Activated CD8-positive, alpha-beta T cell treated with anti-CD3 and anti-CD28 coated beads, Interleukin-2, amount 10 ng/mL, durations not matched to agents 7 days and 5 days (primary cell): ENCODE measurements at regions not wholly inside any gene's neighbourhood (a gene's known extent, or its start where the extent isn't known, plus 50 kb on each side); places are given as distances from the start of the nearest gene placed in this dataset.

Source experiments
- ATAC-seq: fragments of 150-1000 bp; cut with Tn5 transposase; one replicate; pipeline ENCODE4 v1.10.0; 2021; ENCODE audit warnings: moderate library complexity
- CTCF ChIA-PET: fragments of 350-600 bp; sonication (Branson Sonifier 250); formaldehyde crosslinking; loops from one replicate; lab custom pipeline; 2021; ENCODE audit warnings: antibody characterized with exemption; lab: Charles Lee
- POLR2A ChIA-PET: fragments of 350-600 bp; sonication (Branson Sonifier 250); formaldehyde crosslinking; loops from one replicate; lab custom pipeline; 2021; ENCODE audit warnings: antibody characterized with exemption; lab: Charles Lee
- DNase-seq: peaks from one replicate; pipeline ENCODE4 v3.0.0-alpha.2; 2020
- H3K27ac Mint-ChIP-seq: one replicate; pipeline ENCODE4 v1.8.0; 2021; ENCODE audit warnings: mild to moderate bottlenecking, mixed read lengths
- H3K27me3 Mint-ChIP-seq: one replicate; pipeline ENCODE4 v1.8.0; 2021; ENCODE audit warnings: low read depth, mixed read lengths
- H3K36me3 Mint-ChIP-seq: one replicate; pipeline ENCODE4 v1.8.0; 2021; ENCODE audit warnings: low read depth, mixed read lengths
- H3K4me1 Mint-ChIP-seq: one replicate; pipeline ENCODE4 v1.8.0; 2021; ENCODE audit warnings: low read depth, mixed read lengths
- H3K4me3 Mint-ChIP-seq: one replicate; pipeline ENCODE4 v1.8.0; 2021; ENCODE audit warnings: mild to moderate bottlenecking, mixed read lengths
- H3K9me3 Mint-ChIP-seq: one replicate; pipeline ENCODE4 v1.8.0; 2022; ENCODE audit warnings: mixed read lengths; ENCODE audit not compliant: insufficient read depth

- no peaks in the 10 kb centered on the region for H3K4me1 Mint-ChIP-seq
- ATAC-seq (no peak), DNase-seq (no peak)
- peaks cover 13% of the 10 kb centered on the region for H3K9me3 Mint-ChIP-seq
- no peaks in the 10 kb centered on the region for H3K27me3 Mint-ChIP-seq
- POLR2A ChIA-PET: no interaction called here
- CTCF ChIA-PET: no interaction called here
- H3K4me3 Mint-ChIP-seq: no peak overlapping the region
- H3K36me3 Mint-ChIP-seq: no peaks in the 10 kb centered on the region
- H3K27ac Mint-ChIP-seq: no peak overlapping the region
Observed at GRCh38 chr7:46525876-46526275, 604.8 kb upstream of the IGFBP3 start.

- peaks cover 11% of the 10 kb centered on the region for H3K9me3 Mint-ChIP-seq
- POLR2A ChIA-PET: no interaction called here
Observed at GRCh38 chr7:46524350-46524749, 603.3 kb upstream of the IGFBP3 start.

GRCh38 chr7:46522354-46522906 is 601.4 kb upstream of the IGFBP3 start:
- POLR2A ChIA-PET: no interaction called here
- H3K36me3 Mint-ChIP-seq: no peaks in the 10 kb centered on the region

More at GRCh38 chr7:46524350-46524749, 603.3 kb upstream of the IGFBP3 start:
- Mint-ChIP-seq H3K4me3 (no peak overlapping the region), H3K4me1 (no peaks in the 10 kb centered on the region), H3K27ac (no peak overlapping the region), H3K36me3 (no peaks in the 10 kb centered on the region), H3K27me3 (no peaks in the 10 kb centered on the region)
- ATAC-seq: no peak
- no peak for DNase-seq
- CTCF ChIA-PET: no interaction called here

GRCh38 chr7:46518713-46519112 is 597.6 kb upstream of the IGFBP3 start:
- H3K36me3 Mint-ChIP-seq: no peaks in the 10 kb centered on the region
- ATAC-seq: no peak
- H3K4me3 Mint-ChIP-seq: no peak overlapping the region
- no peaks in the 10 kb centered on the region for H3K9me3 Mint-ChIP-seq
- CTCF ChIA-PET: no interaction called here
- H3K27me3 Mint-ChIP-seq: no peaks in the 10 kb centered on the region
- no peak overlapping the region for H3K27ac Mint-ChIP-seq
- no peaks in the 10 kb centered on the region for H3K4me1 Mint-ChIP-seq
- POLR2A ChIA-PET: no interaction called here
- DNase-seq: no peak

More at GRCh38 chr7:46522354-46522906, 601.4 kb upstream of the IGFBP3 start:
- CTCF ChIA-PET: no interaction called here
- Mint-ChIP-seq H3K27ac (no peak overlapping the region), H3K4me3 (no peak overlapping the region), H3K9me3 (no peaks in the 10 kb centered on the region), H3K27me3 (no peaks in the 10 kb centered on the region), H3K4me1 (no peaks in the 10 kb centered on the region)
- DNase-seq: no peak
- no peak for ATAC-seq

- ChIA-PET CTCF (no interaction called here), POLR2A (no interaction called here)
- Mint-ChIP-seq H3K4me3 (no peak overlapping the region), H3K27ac (no peak overlapping the region), H3K4me1 (no peaks in the 10 kb centered on the region), H3K36me3 (no peaks in the 10 kb centered on the region), H3K27me3 (no peaks in the 10 kb centered on the region), H3K9me3 (no peaks in the 10 kb centered on the region)
- ATAC-seq (no peak), DNase-seq (no peak)
Observed at GRCh38 chr7:46515844-46516590, 594.9 kb upstream of the IGFBP3 start.

GRCh38 chr7:46513447-46513848 is 592.4 kb upstream of the IGFBP3 start:
- Mint-ChIP-seq H3K4me3 (no peak overlapping the region), H3K27ac (no peak overlapping the region), H3K27me3 (no peaks in the 10 kb centered on the region), H3K4me1 (no peaks in the 10 kb centered on the region), H3K36me3 (no peaks in the 10 kb centered on the region), H3K9me3 (no peaks in the 10 kb centered on the region)
- DNase-seq (no peak), ATAC-seq (no peak)
- POLR2A ChIA-PET: no interaction called here
- CTCF ChIA-PET: no interaction called here

GRCh38 chr7:46512891-46513413 is 591.9 kb upstream of the IGFBP3 start:
- CTCF ChIA-PET: no interaction called here

GRCh38 chr7:46511442-46512215 is 590.6 kb upstream of the IGFBP3 start:
- Mint-ChIP-seq H3K4me1 (no peaks in the 10 kb centered on the region), H3K9me3 (no peaks in the 10 kb centered on the region), H3K27ac (no peak overlapping the region), H3K4me3 (no peak overlapping the region), H3K27me3 (no peaks in the 10 kb centered on the region), H3K36me3 (no peaks in the 10 kb centered on the region)
- no peak for DNase-seq
- ChIA-PET CTCF (no interaction called here), POLR2A (no interaction called here)
- no peak for ATAC-seq

More at GRCh38 chr7:46512891-46513413, 591.9 kb upstream of the IGFBP3 start:
- Mint-ChIP-seq H3K36me3 (no peaks in the 10 kb centered on the region), H3K4me1 (no peaks in the 10 kb centered on the region), H3K4me3 (no peak overlapping the region), H3K9me3 (no peaks in the 10 kb centered on the region), H3K27ac (no peak overlapping the region), H3K27me3 (no peaks in the 10 kb centered on the region)
- POLR2A ChIA-PET: no interaction called here
- ATAC-seq: no peak
- no peak for DNase-seq

- H3K4me3 Mint-ChIP-seq: no peak overlapping the region
- no peaks in the 10 kb centered on the region for H3K4me1 Mint-ChIP-seq
- ChIA-PET CTCF (no interaction called here), POLR2A (no interaction called here)
- no peaks in the 10 kb centered on the region for H3K9me3 Mint-ChIP-seq
- H3K27me3 Mint-ChIP-seq: no peaks in the 10 kb centered on the region
- ATAC-seq (no peak), DNase-seq (no peak)
- H3K27ac Mint-ChIP-seq: no peak overlapping the region
- H3K36me3 Mint-ChIP-seq: no peaks in the 10 kb centered on the region
Observed at GRCh38 chr7:46508583-46508982, 587.5 kb upstream of the IGFBP3 start.

GRCh38 chr7:46507560-46507959 is 586.5 kb upstream of the IGFBP3 start:
- ChIA-PET POLR2A (no interaction called here), CTCF (no interaction called here)
- Mint-ChIP-seq H3K4me3 (no peak overlapping the region), H3K27ac (no peak overlapping the region), H3K27me3 (no peaks in the 10 kb centered on the region), H3K36me3 (no peaks in the 10 kb centered on the region), H3K9me3 (no peaks in the 10 kb centered on the region), H3K4me1 (no peaks in the 10 kb centered on the region)
- DNase-seq: no peak
- no peak for ATAC-seq

- no peaks in the 10 kb centered on the region for H3K36me3 Mint-ChIP-seq
- CTCF ChIA-PET: no interaction called here
- peaks cover 9% of the 10 kb centered on the region for H3K9me3 Mint-ChIP-seq
- POLR2A ChIA-PET: no interaction called here
- H3K4me3 Mint-ChIP-seq: no peak overlapping the region
- DNase-seq: no peak
- H3K4me1 Mint-ChIP-seq: no peaks in the 10 kb centered on the region
- no peak for ATAC-seq
- no peak overlapping the region for H3K27ac Mint-ChIP-seq
- H3K27me3 Mint-ChIP-seq: no peaks in the 10 kb centered on the region
Observed at GRCh38 chr7:46494441-46494840, 573.4 kb upstream of the IGFBP3 start.

- Mint-ChIP-seq H3K4me1 (no peaks in the 10 kb centered on the region), H3K36me3 (no peaks in the 10 kb centered on the region), H3K27me3 (no peaks in the 10 kb centered on the region), H3K9me3 (peaks cover 9% of the 10 kb centered on the region), H3K4me3 (no peak overlapping the region), H3K27ac (no peak overlapping the region)
- ATAC-seq: no peak
- DNase-seq: no peak
- CTCF ChIA-PET: no interaction called here
- POLR2A ChIA-PET: no interaction called here
Observed at GRCh38 chr7:46494028-46494427, 573.0 kb upstream of the IGFBP3 start.
